ENCODE measurements at regions not wholly inside any gene's neighbourhood (a gene's known extent, or its start where the extent isn't known, plus 50 kb on each side); places are given as distances from the start of the nearest gene placed in this dataset.

- H3K36me3 ChIP-seq, result no peaks in the 10 kb centered on the region
- intact Hi-C loops (cut with DNase I; ENCODE audit: low total_unique reads), result no loop called here
- no peaks in the 10 kb centered on the region for H3K9me3 ChIP-seq
- DNase-seq (ENCODE audit: low spot score in 2 of 2), result no peak
- H3K4me3 ChIP-seq, result no peak overlapping the region
- no peaks in the 10 kb centered on the region for H3K4me1 ChIP-seq
- H3K27me3 ChIP-seq, result no peaks in the 10 kb centered on the region
- no peak for TF ChIP-seq CTCF (IDR thresholded peaks at IDR 0.05)
- TF ChIP-seq POLR2A (IDR thresholded peaks at IDR 0.05), result no peak
- TF ChIP-seq POLR2AphosphoS5 (IDR thresholded peaks at IDR 0.05), result no peak
- H3K27ac ChIP-seq, result no peak overlapping the region
Measured at GRCh38 chr2:235265348-235265965, 228.4 kb upstream of the AGAP1 start.

GRCh38 chr2:235267251-235267650 is 226.6 kb upstream of the AGAP1 start:
- Histone ChIP-seq H3K27ac (no peak overlapping the region), H3K9me3 (no peaks in the 10 kb centered on the region), H3K4me3 (no peak overlapping the region), H3K36me3 (no peaks in the 10 kb centered on the region), H3K4me1 (no peaks in the 10 kb centered on the region), H3K27me3 (peaks cover 0 to 5% of the 10 kb centered on the region in 2 donors)
- TF ChIP-seq POLR2A (IDR thresholded peaks at IDR 0.05), result no peak
- no peak for TF ChIP-seq POLR2AphosphoS5 (IDR thresholded peaks at IDR 0.05)
- no peak for TF ChIP-seq CTCF (IDR thresholded peaks at IDR 0.05)
- intact Hi-C loops (cut with DNase I; ENCODE audit: low total_unique reads), result no loop called here
- DNase-seq (ENCODE audit: low spot score in 2 of 2), result no peak

- DNase-seq (ENCODE audit: low spot score in 2 of 2), result no peak
- TF ChIP-seq CTCF (IDR thresholded peaks at IDR 0.05), result no peak
- TF ChIP-seq POLR2A (IDR thresholded peaks at IDR 0.05), result no peak
- no peak for TF ChIP-seq POLR2AphosphoS5 (IDR thresholded peaks at IDR 0.05)
- H3K27ac ChIP-seq, result no peak overlapping the region
- peaks cover 0 to 6% of the 10 kb centered on the region in 2 donors for H3K27me3 ChIP-seq
- H3K4me3 ChIP-seq, result no peak overlapping the region
- intact Hi-C loops (cut with DNase I; ENCODE audit: low total_unique reads), result no loop called here
- no peaks in the 10 kb centered on the region for H3K4me1 ChIP-seq
- H3K36me3 ChIP-seq, result no peaks in the 10 kb centered on the region
- no peaks in the 10 kb centered on the region for H3K9me3 ChIP-seq
Measured at GRCh38 chr2:235268535-235268934, 225.3 kb upstream of the AGAP1 start.

GRCh38 chr2:235270291-235270690 is 223.6 kb upstream of the AGAP1 start:
- H3K27ac ChIP-seq, result no peak overlapping the region
- no peaks in the 10 kb centered on the region for H3K4me1 ChIP-seq
- H3K9me3 ChIP-seq, result no peaks in the 10 kb centered on the region
- intact Hi-C loops (cut with DNase I; ENCODE audit: low total_unique reads), result no loop called here
- peaks cover 0 to 6% of the 10 kb centered on the region in 2 donors for H3K27me3 ChIP-seq
- no peak overlapping the region for H3K4me3 ChIP-seq
- no peaks in the 10 kb centered on the region for H3K36me3 ChIP-seq
- no peak for DNase-seq (ENCODE audit: low spot score in 2 of 2)
- TF ChIP-seq CTCF (IDR thresholded peaks at IDR 0.05) (no peak), POLR2A (IDR thresholded peaks at IDR 0.05) (no peak)

DNA sequence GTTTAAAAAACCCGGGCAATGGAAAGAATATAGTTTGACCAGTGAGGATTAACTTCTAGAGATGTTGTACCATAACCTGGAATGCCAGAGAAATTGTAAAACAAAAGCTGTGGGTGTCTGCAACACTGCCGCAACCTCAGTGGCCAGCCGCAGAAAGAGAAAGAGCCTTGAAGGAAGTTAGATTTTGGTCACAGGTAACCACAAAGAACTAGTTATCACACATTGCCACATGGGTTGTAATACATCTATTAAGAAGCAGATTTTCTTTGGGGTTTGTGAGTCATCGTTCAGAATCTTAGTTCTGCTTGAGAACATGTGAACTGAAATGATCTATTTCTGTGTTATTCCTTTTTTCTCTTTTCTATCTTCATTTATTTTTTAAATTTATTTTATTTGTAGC is 222.9 kb upstream of the AGAP1 start:
- Histone ChIP-seq H3K27me3 (peaks cover 0 to 6% of the 10 kb centered on the region in 2 donors), H3K36me3 (no peaks in the 10 kb centered on the region), H3K9me3 (no peaks in the 10 kb centered on the region), H3K4me3 (no peak overlapping the region), H3K4me1 (no peaks in the 10 kb centered on the region), H3K27ac (no peak overlapping the region)
- TF ChIP-seq POLR2AphosphoS5 (IDR thresholded peaks at IDR 0.05), result no peak
- TF ChIP-seq POLR2A (IDR thresholded peaks at IDR 0.05), result no peak
- TF ChIP-seq CTCF (IDR thresholded peaks at IDR 0.05), result no peak
- DNase-seq (ENCODE audit: low spot score in 2 of 2), result no peak
- intact Hi-C loops (cut with DNase I; ENCODE audit: low total_unique reads), result no loop called here

Data from breast epithelium (tissue), 4 donors.